ENCODE measurements at regions not wholly inside any gene's neighbourhood (a gene's known extent, or its start where the extent isn't known, plus 50 kb on each side); places are given as distances from the start of the nearest gene placed in this dataset.

DNA sequence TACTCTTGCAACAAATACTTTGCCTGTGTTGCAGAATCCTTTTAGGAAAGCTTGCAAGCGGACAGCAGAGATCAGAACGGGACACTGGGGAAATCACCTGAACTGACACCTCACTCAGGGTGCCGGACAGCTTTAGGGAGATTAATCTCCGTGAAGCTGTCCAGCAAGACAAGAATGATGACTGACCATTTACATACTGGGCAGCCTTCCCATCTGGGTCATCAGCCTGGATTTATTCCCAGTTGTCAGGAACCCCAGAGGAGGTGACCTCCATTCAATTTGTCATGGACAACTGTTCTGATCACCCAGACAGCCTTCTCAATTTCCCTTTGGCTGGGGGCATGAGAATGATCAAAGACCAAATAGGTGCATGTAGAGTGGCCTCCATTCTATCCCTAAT lies 93.0 kb upstream of the EGFL6 start:
- RAD21 ChIA-PET (ENCODE audit: unreplicated experiment): interaction anchor here (6.1 kb wide), 1 partner anchor 221 kb away, joined by 48 read pairs; no protein-coding TSS in a partner anchor
- intact Hi-C loops (cut with micrococcal nuclease; ENCODE audit: unreplicated experiment): no loop called here

More for the DNA sequence above, 93.0 kb upstream of the EGFL6 start:
- no peaks in the 10 kb centered on the region for H3K36me3 ChIP-seq (ENCODE audit: control insufficient read depth in 2 of 2, insufficient read depth in 2 of 2, low read length in 1 of 2)
- H3K27me3 ChIP-seq (replicated peaks in 1 of 2; ENCODE audit: control insufficient read depth in 2 of 2, insufficient read depth in 2 of 2, low read length in 1 of 2): no peaks in the 10 kb centered on the region
- CTCF ChIA-PET: interaction anchor here (0.7 to 5.9 kb wide), 3 partner anchors 11 to 530 kb away, joined by 3 to 47 read pairs (median 13); no protein-coding TSS in a partner anchor
- POLR2A ChIA-PET: no interaction called here
- H3K79me2 ChIP-seq (ENCODE audit: control insufficient read depth, insufficient read depth, low read length): no peaks in the 10 kb centered on the region
- no peaks in the 10 kb centered on the region for H3K4me1 ChIP-seq (ENCODE audit: control insufficient read depth, insufficient read depth, low read length)
- H3K9me3 ChIP-seq (replicated peaks; ENCODE audit: control insufficient read depth, insufficient read depth, low read length): no peaks in the 10 kb centered on the region
- DNase-seq (ENCODE audit: low read depth, low spot score) (no peak), ATAC-seq (no peak), FAIRE-seq (no peak)
- TF ChIP-seq, protein P1, sequence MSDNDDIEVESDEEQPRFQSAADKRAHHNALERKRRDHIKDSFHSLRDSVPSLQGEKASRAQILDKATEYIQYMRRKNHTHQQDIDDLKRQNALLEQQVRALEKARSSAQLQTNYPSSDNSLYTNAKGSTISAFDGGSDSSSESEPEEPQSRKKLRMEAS (IDR thresholded peaks at IDR 0.05; ENCODE audit: low read depth, low read length): no peak
- TF ChIP-seq NFYB (IDR thresholded peaks at IDR 0.05; ENCODE audit: insufficient read depth, low read depth, low read length) (no peak), PRDM15 (CRISPR knock-in tag; IDR thresholded peaks at IDR 0.05) (no peak), ZNF24 (IDR thresholded peaks at IDR 0.05) (no peak), USF2 (IDR thresholded peaks at IDR 0.05; ENCODE audit: borderline replicate concordance, low read depth, low read length) (no peak), SPI1 (IDR thresholded peaks at IDR 0.05; ENCODE audit: borderline replicate concordance, insufficient read depth, low read depth, low read length) (no peak), MTA2 (IDR thresholded peaks at IDR 0.05; ENCODE audit: low read depth) (no peak), NFXL1 (IDR thresholded peaks at IDR 0.05; ENCODE audit: borderline replicate concordance) (no peak), MTA3 (IDR thresholded peaks at IDR 0.05; ENCODE audit: borderline replicate concordance, low read length) (no peak), BRCA1 (IDR thresholded peaks at IDR 0.05; ENCODE audit: low read depth, low read length) (no peak)
- no peak overlapping the region for H3K4me3 ChIP-seq
- 61% methylated on average over 4 of the region's 4 CpGs for WGBS (ENCODE audit: insufficient coverage, insufficient replicate concordance, low lambda C conversion rate, missing lambda C conversion rate)
- in situ Hi-C loops (cut with MboI): loop anchor here (5.0 kb wide), 2 partner anchors 384 to 529 kb away; no protein-coding TSS in a partner anchor
- no peaks in the 10 kb centered on the region for H4K20me1 ChIP-seq (ENCODE audit: control insufficient read depth, insufficient read depth)
- no peak overlapping the region for H2AFZ ChIP-seq (ENCODE audit: control insufficient read depth, low read depth, low read length)
- H3K9ac ChIP-seq (ENCODE audit: control insufficient read depth, insufficient read depth, low read length): no peak overlapping the region
- no TSS peak for BruUV-seq (replicated peaks)
- no peak overlapping the region for H3K27ac ChIP-seq (ENCODE audit: control insufficient read depth, insufficient read depth)
- SMC1A ChIA-PET (ENCODE audit: uncharacterized antibody, unreplicated experiment): interaction anchor here (3.7 to 9.7 kb wide), 5 partner anchors 7 to 384 kb away, joined by 17 to 89 read pairs (median 27); no protein-coding TSS in a partner anchor
- no peak overlapping the region for H3K4me2 ChIP-seq (ENCODE audit: control insufficient read depth, insufficient read depth)
